AG04450 (cell line): ENCODE measurements at regions not wholly inside any gene's neighbourhood (a gene's known extent, or its start where the extent isn't known, plus 50 kb on each side); places are given as distances from the start of the nearest gene placed in this dataset.

Experiments
- CTCF ChIA-PET: fragments of 300-600, 350-600 bp; formaldehyde crosslinking; extraction: SDS; loops from one replicate; lab custom pipeline; 2022; ENCODE audit warnings: antibody characterized with exemption, inconsistent platforms; lab: Charles Lee
- POLR2A ChIA-PET: fragments of 350-600 bp; formaldehyde crosslinking; extraction: SDS; loops from one replicate; lab custom pipeline; 2021; ENCODE audit warnings: antibody characterized with exemption, inconsistent platforms; lab: Yijun Ruan, JAX
- DNase-seq: peaks from one replicate; pipeline ENCODE4 v3.0.0-alpha.2; 2011; ENCODE audit warnings: low read depth, low spot score
- H3K27ac ChIP-seq: one replicate; pipeline ENCODE4 v1.5.1; 2012; ENCODE audit warnings: low read depth, low read length, control low read depth
- H3K27me3 ChIP-seq: one replicate; pipeline ENCODE4 v1.6.0; 2012; ENCODE audit warnings: low read length; ENCODE audit not compliant: control insufficient read depth, insufficient read depth
- H3K4me3 ChIP-seq: 2 replicates; pipeline ENCODE4 v1.5.1; 2011; ENCODE audit warnings: mild to moderate bottlenecking, low read depth, low read length, control low read depth
- H3K9me3 ChIP-seq: 2 replicates; pipeline ENCODE4 v1.5.1; 2012; ENCODE audit warnings: low read length; ENCODE audit not compliant: control insufficient read depth, insufficient read depth
- CTCF ChIP-seq: IDR thresholded peaks from 2 replicates; pipeline ENCODE4 v1.5.1; 2011; ENCODE audit warnings: low read depth, low read length, control low read depth, inconsistent platforms

GRCh38 chr1:177609953-177610352 lies 359.9 kb downstream of the SEC16B start:
- no peak for DNase-seq
- CTCF ChIA-PET = interaction anchor here (1.0 kb wide), 1 partner anchor 338 kb away, joined by 3 read pairs; no protein-coding TSS in a partner anchor
- no peak for TF ChIP-seq CTCF
- Histone ChIP-seq H3K27me3 (no peaks in the 10 kb centered on the region), H3K27ac (no peak overlapping the region), H3K9me3 (no peaks in the 10 kb centered on the region), H3K4me3 (no peak overlapping the region)
- POLR2A ChIA-PET = no interaction called here

GRCh38 chr1:177600936-177601335 lies 368.9 kb downstream of the SEC16B start:
- Histone ChIP-seq H3K27me3 (no peaks in the 10 kb centered on the region), H3K27ac (no peak overlapping the region), H3K9me3 (no peaks in the 10 kb centered on the region), H3K4me3 (no peak overlapping the region)
- ChIA-PET POLR2A (no interaction called here), CTCF (no interaction called here)
- TF ChIP-seq CTCF = no peak
- DNase-seq = no peak

GRCh38 chr1:177600321-177600720 lies 369.5 kb downstream of the SEC16B start:
- no peak overlapping the region for H3K27ac ChIP-seq
- no peak for TF ChIP-seq CTCF
- POLR2A ChIA-PET = no interaction called here

GRCh38 chr1:177597393-177597792 lies 372.5 kb downstream of the SEC16B start:
- CTCF ChIA-PET = no interaction called here
- no peak for DNase-seq
- Histone ChIP-seq H3K27me3 (no peaks in the 10 kb centered on the region), H3K4me3 (no peak overlapping the region), H3K27ac (no peak overlapping the region), H3K9me3 (no peaks in the 10 kb centered on the region)
- POLR2A ChIA-PET = no interaction called here
- TF ChIP-seq CTCF = no peak

More at GRCh38 chr1:177600321-177600720, 369.5 kb downstream of the SEC16B start:
- Histone ChIP-seq H3K9me3 (no peaks in the 10 kb centered on the region), H3K4me3 (no peak overlapping the region), H3K27me3 (no peaks in the 10 kb centered on the region)
- no peak for DNase-seq
- CTCF ChIA-PET = no interaction called here

- Histone ChIP-seq H3K4me3 (no peak overlapping the region), H3K27ac (no peak overlapping the region), H3K9me3 (no peaks in the 10 kb centered on the region), H3K27me3 (no peaks in the 10 kb centered on the region)
- no peak for DNase-seq
- no peak for TF ChIP-seq CTCF
- ChIA-PET CTCF (no interaction called here), POLR2A (no interaction called here)
These were observed 373.4 kb downstream of the SEC16B start for GRCh38 chr1:177596485-177596884.
